HG03025 (cell line): ENCODE measurements at regions not wholly inside any gene's neighbourhood (a gene's known extent, or its start where the extent isn't known, plus 50 kb on each side); places are given as distances from the start of the nearest gene placed in this dataset.

Source experiments
- ATAC-seq: cut with Tn5 transposase; IDR thresholded peaks from one replicate; pipeline ENCODE4 v1.9.1; 2021; ENCODE audit warnings: mild to moderate bottlenecking, moderate library complexity; ENCODE audit not compliant: unreplicated experiment, low FRiP score

DNA sequence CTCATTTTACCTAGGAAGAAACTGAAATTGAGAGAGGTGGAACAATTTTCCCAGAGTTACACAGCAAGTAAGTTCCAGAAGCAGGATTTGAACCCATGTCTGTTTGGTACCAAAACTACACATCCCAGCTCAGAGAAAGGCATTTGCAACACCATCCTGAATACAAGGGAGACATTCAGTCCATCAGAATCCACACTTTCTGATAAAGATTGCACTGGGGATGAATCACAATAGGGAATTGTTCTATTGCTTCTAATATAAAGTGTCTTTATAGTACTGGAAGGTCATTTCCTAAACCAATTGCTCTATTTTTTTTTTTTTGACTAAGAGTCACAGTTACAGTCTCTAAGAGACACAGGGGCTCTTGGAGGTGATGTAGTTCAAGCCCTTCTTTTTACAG, 208.1 kb upstream of the CADM1 start:
- ATAC-seq, result no peak

DNA sequence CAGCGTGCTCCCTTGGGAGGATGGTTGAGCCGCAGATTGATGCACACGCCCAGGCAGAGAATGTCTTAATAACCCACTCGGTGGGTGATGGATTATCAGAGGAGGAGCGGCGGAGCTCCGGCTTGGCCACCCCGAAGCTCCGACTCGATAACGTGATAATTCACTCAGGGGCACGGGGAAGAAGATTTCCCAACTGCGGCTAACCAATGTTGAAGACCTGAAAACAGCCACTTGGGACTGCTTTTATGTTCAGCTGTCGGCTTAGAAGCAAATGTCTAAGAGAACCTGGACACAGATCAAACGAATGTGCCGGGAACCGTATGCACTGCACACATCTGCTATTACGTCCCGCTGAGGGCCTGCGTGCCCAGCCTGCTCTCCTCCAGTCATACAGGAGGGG, 206.8 kb upstream of the CADM1 start:
- no peak for ATAC-seq

DNA sequence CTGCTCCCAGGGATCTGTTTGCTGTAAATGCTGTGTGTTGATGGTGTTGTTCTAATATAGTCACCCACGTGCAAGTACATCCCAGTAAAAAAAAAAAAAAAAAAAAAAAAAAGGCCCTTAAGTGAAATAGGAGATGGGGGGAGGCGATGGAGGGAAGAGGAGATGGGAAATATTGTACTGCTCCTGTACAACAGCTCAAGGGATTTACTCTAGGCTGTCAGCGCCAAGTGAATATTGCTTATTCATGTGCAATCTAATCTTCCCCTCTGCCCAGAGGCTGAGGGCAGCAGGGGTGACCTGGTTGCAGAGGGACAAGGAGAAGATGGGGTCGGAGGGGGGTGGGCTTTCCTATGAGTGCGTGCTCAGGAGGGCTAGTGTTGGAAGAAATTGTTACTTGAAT, 206.2 kb upstream of the CADM1 start:
- ATAC-seq, result no peak

DNA sequence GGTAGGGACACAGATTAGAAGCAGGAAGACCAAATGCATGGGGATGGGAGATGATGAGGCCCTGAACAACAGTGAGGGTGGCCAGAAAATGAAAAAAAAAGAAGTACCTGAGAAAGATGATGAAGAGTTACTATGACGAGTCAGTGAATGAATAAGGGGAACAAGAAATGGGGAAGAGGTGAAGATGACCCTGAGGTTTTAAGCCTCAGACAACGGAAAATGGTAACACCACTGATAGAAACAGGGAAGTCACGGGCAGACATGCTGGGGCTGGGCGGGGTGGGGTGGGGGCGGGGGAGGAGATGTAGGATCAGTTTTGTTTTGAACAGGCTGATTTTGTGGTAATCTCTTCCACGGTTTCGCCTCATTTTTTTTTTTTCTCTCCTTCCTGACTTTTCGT, 205.1 kb upstream of the CADM1 start:
- ATAC-seq, result no peak

DNA sequence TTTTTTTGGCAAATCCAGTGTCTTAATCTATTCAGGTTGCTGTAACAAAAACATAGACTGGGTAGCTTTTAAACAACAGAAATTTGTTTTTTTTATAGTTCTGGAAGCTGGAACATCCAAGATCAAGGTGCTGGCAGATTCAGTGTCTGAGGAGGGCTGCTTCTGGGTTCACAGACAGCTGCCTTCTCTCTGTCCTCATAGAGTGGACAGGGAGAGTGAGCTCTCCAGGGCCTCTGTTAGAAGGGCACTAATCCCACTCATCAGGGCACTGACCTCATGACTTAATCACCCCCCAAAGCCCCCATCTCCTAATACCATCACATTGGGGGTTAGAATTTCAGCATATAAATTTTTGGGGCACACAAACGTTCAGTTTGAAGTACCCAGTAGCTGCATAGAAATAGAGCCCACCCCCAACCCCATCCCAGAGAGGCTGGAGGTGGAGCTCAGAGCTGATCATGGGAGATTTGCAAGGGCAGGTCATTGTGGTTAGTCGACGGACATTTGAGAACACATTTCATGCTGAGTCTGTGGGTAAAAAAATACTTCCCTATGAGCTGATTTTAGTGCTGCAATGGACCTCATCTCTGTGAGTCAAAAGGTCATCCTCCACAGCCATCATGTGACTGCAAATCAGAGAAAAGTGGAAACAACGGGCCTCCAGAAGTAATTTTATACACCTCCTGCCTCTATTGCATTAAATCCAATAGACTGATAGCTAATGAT, 203.1 kb upstream of the CADM1 start:
- ATAC-seq, result no peak

DNA sequence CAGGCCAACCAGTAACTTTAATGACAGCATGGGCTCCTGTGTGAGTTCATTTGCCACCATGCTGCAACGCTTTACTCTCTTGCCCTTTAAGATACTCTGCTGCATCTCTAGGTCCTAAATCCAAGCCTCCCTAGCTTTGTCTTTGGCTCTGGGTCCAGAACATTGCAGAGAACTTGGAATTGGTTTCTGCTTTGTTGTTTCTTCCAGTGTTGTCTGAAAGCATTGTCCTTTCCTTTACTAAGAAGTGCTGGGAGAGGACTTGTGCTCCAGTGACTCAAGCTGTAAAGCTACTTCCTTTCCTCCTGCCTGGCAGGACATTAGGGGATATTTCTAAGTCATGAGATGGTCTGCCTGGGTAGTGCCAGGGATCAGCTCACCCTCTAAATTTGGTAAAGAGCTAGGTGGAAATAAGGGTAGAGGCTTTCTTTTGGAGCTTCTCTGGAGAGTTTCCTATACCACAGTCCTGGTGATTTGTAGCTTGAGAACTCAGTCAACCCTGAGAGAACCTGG, 202.5 kb upstream of the CADM1 start:
- no peak for ATAC-seq

DNA sequence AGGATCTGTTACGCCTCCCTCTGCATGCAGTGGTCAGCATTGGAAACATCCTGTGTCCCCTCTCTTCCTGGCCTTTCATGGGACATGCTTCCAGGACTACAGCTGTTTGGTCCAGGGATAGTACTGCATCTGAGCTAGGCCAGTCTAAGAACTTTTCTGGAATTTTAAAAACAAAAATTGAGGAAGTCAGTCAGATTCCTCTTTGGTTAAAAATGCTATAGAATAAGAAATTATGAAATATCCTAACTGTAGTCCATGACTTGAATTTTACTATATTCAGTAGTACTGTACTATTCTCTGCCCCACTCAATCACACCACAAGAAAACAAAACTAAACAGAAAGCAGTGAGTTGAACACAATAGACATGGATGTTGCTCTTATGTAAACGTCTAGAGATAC, 201.0 kb upstream of the CADM1 start:
- ATAC-seq, result no peak

DNA sequence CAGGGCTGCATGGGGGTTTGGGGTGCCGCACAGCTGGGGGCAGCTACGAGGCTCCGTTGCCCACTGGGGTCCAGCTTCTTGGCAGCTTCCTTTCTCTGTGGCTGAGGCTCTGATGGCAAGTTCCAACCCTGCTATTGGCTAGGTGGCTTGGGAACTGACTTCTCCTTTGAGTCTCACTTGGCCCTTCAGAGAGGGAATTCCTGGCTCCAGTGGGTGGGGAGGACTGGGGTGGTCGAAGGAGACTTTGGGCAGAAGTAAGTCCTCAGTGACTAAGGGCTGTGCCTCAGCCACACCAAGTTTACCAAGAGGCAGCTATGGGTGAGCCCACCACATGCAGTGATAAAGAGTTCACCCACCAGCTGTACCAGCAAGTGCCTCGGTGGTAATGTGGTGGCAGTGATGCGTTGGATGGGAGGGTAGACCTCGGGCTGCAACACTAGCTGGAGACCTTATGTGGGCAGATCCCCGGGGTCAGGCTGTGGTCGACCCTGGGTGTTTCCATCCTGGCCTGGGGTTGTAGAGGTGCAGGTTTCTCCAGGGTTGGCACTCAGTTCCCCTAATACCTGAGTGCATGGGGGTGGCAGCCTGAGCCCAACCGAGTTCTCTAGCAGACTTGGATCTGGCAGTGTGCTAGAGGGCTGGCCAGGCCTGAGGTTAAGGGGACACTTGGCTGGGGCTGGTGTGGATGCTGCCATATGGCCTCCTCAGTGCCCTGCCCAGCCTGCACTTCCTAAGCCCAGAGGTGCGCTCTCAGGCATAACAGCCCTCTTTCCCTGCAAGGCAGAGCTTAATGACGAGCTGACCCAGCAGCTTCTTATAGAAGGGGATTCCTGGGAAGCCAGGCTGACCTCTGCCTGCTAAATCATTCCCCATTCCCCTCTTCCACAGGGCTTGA, 197.0 kb upstream of the CADM1 start:
- ATAC-seq, result no peak

DNA sequence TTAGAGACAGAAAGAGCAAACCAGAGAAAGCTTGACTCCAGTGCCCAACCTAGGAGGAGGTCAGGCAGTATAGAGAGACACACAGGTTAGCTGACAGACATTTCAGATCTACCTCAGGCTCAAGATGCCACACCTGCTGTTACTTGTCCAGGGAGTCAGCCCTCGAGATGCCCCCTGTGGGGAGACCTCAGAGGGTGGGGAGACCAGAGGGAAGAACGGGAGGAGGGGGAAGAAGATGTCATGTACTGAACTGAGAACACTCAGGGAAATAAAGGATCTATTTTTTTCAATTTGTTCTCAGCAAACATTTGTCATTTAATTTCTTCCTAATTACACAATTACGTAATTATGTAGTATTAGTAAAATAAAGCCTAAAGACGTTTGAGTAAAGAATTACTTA, 196.3 kb upstream of the CADM1 start:
- no peak for ATAC-seq

DNA sequence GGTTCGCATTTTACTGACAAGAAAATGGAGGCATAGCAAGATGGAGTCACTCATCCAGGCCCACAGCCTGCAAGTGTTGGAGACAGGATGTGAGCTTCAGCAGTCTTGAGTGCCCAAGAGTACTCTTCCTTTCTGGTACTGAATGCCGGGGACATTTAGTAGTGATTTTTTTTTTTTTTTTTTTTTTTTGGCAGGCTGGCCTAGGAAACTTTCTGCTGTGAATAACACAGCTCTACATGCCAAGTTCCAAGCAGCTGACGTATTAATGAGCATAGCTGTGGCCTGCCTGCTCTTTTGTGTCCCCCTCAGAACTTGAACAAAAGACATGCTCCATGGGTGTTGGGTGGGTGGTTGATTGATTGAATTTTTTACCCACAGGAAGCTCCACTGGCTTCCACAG, 195.5 kb upstream of the CADM1 start:
- ATAC-seq, result no peak

DNA sequence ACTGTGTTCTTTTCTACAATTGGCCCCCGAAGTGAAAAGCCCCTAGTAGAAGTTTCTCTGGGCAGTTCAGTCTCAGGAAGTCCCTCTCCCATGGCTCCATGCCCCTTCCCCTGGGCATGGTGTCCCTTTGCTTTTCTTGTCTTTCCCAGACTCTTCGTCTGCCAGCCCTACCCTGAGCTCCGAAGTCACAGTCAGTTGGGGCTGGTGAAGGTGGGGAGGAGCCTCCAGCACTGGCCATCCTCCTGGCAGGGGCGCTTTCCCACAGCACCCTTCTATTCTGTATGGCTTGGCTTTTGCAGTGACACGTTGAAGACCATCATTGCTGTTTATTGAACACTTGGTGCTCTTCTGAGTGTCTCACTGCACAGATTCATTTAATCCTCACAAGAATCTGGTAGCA, 195.1 kb upstream of the CADM1 start:
- ATAC-seq, result no peak

DNA sequence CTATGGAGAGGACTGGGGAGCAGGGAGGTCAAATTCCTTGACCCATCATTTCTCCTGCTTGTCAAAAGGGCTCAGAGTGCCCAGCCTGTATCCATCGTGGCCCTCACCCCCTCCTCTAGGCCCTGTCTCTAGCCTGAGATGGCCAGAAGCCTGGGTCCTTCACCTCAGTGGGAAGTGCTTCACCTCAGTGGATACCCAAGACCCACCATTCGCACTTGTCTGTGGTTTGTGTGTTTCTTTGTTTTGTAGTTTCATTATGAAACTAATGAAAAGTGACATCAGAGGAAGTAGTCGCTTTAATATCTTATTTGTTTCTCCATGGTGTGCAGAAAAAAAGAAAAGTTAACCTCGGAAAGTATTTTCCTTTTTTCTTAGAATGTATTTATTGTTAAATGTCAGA, 194.0 kb upstream of the CADM1 start:
- ATAC-seq, result no peak

DNA sequence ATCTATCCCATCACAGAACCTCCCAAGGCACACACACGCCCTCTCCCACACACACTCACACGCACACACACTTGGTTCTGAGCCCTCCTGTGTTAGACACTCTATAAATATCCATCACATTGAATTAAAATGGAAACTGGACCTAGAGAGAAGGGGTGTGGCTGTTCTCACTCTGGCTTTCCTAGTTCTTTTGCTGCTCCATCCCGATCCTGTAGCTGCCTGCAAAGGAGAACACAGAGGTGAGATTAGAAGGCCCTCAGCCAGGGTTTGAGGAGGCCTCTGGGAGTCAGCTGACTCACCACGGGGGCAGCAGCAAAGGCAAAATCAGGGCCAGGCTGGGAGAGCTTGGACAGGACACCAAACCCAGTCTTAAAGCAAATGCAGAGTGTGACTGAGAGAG, 192.3 kb upstream of the CADM1 start:
- no peak for ATAC-seq

DNA sequence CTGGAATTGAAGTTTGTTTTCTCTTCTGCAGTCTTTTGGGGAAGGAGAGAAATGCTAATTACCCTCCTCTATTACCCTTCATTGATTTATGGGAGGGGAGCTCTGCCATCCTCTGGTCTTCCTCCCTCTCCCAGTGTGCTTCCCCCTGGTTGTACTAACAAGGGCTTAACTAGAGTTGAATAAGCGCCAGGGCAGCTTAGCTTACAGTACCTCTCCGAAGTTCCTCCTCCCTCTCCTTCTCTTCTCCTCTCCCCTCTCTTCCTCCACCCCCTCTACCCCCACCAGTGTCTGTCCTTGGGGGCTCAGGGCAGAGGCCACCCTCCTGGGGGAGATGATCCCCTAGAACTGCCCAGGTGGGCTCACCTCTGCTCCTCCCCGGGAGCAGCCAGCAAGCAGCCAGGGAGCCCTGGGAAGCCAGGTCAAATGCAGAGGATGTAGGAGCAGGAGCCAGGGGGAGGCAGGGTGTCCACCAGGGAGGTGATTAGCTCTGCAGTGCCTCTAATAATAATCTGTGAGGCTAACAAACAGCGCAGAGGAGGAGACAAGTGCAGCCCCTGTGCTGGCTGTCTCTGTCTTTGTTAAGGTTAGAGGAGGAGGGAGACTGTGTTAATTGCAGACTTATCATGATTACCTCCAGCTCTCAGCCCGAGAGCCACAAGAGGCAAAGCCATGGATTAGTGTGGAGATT, 191.6 kb upstream of the CADM1 start:
- ATAC-seq, result no peak

DNA sequence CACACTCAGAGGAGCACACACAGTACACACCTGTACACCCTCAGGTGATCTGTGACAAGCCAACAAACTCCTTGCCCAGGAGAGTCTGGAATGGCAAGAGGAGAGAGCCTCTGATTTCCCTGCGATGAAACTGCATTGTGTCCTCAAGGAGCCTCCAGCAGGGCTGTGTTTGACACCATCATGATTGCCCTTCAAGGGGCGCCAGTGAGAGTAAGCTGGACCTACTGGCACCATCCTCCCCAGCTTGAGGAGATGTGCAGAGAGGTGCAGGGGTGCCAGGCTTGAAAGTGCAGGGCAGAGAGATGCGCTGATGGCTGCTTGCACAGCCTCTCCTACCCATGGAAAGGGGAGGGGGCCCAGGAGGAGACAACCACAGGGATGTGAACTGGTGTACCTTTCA, 188.8 kb upstream of the CADM1 start:
- ATAC-seq, result no peak

DNA sequence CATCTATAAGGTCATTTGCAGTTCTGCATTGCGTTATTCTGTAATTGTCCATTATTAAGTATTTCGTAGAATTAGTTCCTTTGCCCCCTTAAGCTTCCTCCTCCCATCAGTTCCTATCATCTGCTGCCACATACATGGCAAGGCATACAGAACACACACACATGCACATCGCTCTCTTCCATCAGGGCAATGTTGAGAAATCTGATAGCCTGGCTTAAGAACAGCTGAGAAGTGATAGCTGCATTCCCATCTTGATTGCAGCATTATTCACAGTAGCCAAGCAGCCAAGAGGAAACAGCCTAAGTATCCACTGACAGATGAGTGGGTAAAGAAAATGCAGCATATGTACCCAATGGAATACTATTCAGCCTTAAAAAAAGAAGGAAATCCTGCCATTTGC, 186.8 kb upstream of the CADM1 start:
- no peak for ATAC-seq

DNA sequence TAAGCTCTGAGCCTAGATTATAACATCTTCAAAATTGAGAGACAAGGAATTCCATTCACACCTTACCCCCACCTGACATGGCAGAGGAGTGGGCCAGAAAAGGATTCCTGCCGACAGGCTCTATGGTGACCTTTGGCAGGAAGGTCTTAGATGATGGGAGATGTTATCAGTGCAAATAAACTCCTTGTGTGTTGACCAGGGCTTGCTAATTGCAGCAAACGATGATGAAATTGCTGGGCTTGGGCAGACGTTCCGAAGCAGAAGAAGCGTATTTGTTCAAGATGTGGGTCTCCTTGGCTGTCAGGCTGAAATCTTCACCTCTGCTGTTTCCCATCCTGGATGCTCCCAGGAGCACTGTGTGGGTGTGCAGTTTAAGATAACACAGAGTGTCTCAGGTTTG, 183.7 kb upstream of the CADM1 start:
- no peak for ATAC-seq

DNA sequence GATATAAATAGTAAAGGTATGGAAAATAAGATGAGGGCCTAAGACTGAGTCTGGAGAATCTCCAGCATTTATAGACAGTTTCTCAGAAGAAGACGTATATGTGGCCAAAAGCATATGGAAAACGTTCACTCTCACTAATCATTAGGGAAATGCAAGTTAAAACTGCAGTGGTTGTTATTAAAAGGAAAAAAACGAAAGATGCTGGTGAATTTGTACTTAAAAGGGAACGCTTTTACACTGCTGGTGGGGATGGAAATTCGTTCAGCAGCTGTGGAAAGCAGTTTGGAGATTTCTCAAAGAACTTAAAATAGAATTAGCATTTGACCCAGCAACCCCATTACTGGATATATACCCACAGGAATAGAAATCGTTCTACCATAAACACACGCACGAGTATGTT, 180.5 kb upstream of the CADM1 start:
- ATAC-seq, result no peak

DNA sequence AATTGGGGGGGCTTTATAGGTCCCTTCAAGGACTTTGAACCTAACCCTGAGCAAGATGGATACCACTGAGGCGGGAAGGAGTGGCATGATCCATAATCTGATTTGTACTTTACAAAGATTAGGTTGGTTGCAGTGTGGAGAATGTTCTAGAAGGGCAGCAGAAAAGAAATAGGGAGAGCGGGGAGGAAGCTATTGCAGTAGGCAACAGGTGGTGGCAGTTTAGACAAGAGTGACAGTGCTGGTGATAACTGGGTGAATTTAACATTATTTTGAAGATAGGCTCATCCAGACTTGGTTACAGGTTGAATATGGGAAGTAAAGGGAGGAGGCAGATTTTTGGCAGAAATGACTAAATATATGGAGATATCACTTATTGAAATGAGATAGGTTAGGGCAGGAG, 179.9 kb upstream of the CADM1 start:
- no peak for ATAC-seq

DNA sequence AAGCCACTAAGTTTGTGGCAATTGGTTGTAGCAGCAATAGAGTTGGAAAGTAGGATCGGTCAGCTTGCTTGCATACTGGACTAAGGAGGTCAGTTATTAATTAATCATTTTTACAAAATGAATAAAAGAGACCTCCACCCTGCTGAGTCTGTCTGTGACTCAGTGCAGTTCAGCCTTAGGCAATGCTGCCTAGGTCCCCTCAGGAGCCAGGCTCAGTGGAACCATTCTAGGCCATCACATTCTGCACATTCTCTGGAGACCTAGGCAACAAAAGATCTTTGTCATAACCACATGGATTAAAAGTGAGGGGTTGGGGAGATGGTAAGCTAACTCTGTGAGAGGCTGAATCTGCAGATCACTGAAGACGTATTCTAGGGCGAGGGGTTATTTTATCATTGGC, 178.7 kb upstream of the CADM1 start:
- ATAC-seq, result no peak

DNA sequence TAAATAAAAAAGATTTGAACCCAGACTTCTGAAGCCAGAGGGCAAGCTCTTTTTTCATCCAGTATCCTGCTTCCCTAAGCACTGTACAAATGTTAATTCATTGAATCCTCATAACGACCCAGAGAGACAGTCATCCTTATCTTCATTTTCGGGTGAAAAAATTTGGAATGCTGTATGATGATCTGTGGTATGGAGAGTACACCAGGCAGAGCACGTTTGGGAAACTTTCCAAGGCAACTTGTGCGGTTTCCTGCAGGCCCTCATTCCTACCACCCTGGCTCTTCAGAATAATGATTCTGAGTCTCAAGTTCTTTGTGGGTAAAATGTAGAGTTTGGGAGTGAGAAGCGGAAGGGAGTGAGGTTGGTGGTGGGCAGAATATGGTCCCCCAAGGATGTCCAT, 177.9 kb upstream of the CADM1 start:
- no peak for ATAC-seq
